Stomach (tissue), 8 donors: ENCODE measurements at regions not wholly inside any gene's neighbourhood (a gene's known extent, or its start where the extent isn't known, plus 50 kb on each side); places are given as distances from the start of the nearest gene placed in this dataset.

ENCODE experiments used
- DNase-seq, 2 donors: peaks; one replicate each; pipeline versions ENCODE4 v3.0.0 to v3.0.0-alpha.2; 2013 to 2019
- H3K27ac ChIP-seq, 5 donors: fragments of 200-600 bp in 4 of 5; sonication (generic) in 4 of 5; one replicate each; pipeline ENCODE4 v1.5.1; 2013 to 2019; ENCODE audit warnings: mild to moderate bottlenecking in 1 of 5, moderate library complexity in 1 of 5
- H3K27me3 ChIP-seq, 3 donors: fragments of 200-600 bp; sonication (generic); one replicate each; pipeline ENCODE4 v1.5.1; 2017 to 2019; ENCODE audit warnings: mixed run types in 1 of 3
- H3K36me3 ChIP-seq, 4 donors: fragments of 200-600 bp; sonication (generic); 1 replicate in 3 of 4; 2 replicates in 1 of 4; pipeline ENCODE4 v1.5.1; 2016 to 2019
- H3K4me1 ChIP-seq, 4 donors: fragments of 200-600 bp; sonication (generic); one replicate each; pipeline ENCODE4 v1.5.1; 2016 to 2019
- H3K4me3 ChIP-seq, 4 donors: fragments of 200-600 bp; sonication (generic) in 3 of 4; one replicate each; pipeline ENCODE4 v1.5.1; 2016 to 2019; ENCODE audit warnings: mild to moderate bottlenecking in 1 of 4
- H3K9me3 ChIP-seq, 4 donors: fragments of 200-600 bp; sonication (generic); one replicate each; pipeline ENCODE4 v1.5.1; 2016 to 2019
- CTCF ChIP-seq, 7 experiments: fragments of 450-650 bp in 4 of 7; fragments of 200-600 bp in 3 of 7; sonication (generic) in 3 of 7; IDR thresholded peaks; one replicate each; pipeline ENCODE4 v1.5.1; 2016 to 2019; ENCODE audit warnings: antibody characterized with exemption in 7 of 7, control low read depth in 2 of 7, mild to moderate bottlenecking in 1 of 7
- EP300 ChIP-seq: sonication (generic); formaldehyde crosslinking; IDR thresholded peaks from one replicate; pipeline ENCODE4 v1.6.1; 2017; ENCODE audit warnings: antibody characterized with exemption
- POLR2A ChIP-seq, 4 donors: fragments of 450-650 bp; IDR thresholded peaks; one replicate each; pipeline ENCODE4 v1.6.1; 2016; ENCODE audit warnings: antibody characterized with exemption in 4 of 4, control low read depth in 2 of 4, mild to moderate bottlenecking in 1 of 4, moderate library complexity in 1 of 4
- POLR2AphosphoS5 ChIP-seq, 3 donors: sonication (generic); formaldehyde crosslinking; IDR thresholded peaks; one replicate each; pipeline ENCODE4 v1.6.1; 2016; ENCODE audit warnings: antibody characterized with exemption in 3 of 3
- WGBS, 5 donors: extraction: QIAGEN DNeasy Blood & Tissue Kit in 3 of 5; methylation state at CpG; one replicate each; pipeline versions ENCODE4 v1.1.5 to v1.1.7; 2013 to 2018; 5-methylcytosine and 5-hydroxymethylcytosine counted together
- intact Hi-C: fragments of 100-400 bp; cut with DNase I; formaldehyde crosslinking; loops from one replicate; pipeline ENCODE4 v1.15.1; 2023; ENCODE audit warnings: low total_unique reads
- donor health status: healthy with polysubstance abuse.
- donor health status: Bipolar disorder and iron deficiency.
- donor health status: healthy.

DNA sequence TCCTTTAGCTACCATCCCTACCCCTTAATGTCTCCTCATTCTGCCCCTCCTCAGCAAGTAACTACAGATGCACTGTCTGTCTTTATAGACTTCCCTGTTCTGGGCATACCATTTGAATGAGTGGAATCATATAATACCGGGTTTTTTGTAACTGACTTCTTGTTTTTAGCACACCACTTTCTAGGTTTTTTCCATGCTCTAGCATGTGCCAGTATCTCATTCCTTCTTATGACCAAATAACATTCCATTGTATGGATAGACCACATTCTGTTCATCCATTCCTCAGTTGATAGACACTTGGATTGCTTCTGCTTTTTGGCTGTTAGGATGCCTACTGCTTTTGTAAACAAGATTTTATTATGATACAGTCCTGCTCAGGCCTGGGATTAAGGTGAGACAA, 154.7 kb downstream of the TSN start:
- Histone ChIP-seq H3K27me3 (peaks cover 0 to 8% (median 0%) of the 10 kb centered on the region in 3 donors), H3K4me1 (no peaks in the 10 kb centered on the region), H3K27ac (no peak overlapping the region), H3K36me3 (no peaks in the 10 kb centered on the region), H3K9me3 (no peaks in the 10 kb centered on the region), H3K4me3 (no peak overlapping the region)
- TF ChIP-seq POLR2A (IDR thresholded peaks at IDR 0.05) (no peak), EP300 (no peak), CTCF (IDR thresholded peaks at IDR 0.05) (no peak), POLR2AphosphoS5 (IDR thresholded peaks at IDR 0.05) (no peak)
- DNase-seq: no peak
- intact Hi-C loops: no loop called here
- 76 to 97% (median 82%) methylated on average over 1 of the region's 1 CpG for WGBS, 5 donors

DNA sequence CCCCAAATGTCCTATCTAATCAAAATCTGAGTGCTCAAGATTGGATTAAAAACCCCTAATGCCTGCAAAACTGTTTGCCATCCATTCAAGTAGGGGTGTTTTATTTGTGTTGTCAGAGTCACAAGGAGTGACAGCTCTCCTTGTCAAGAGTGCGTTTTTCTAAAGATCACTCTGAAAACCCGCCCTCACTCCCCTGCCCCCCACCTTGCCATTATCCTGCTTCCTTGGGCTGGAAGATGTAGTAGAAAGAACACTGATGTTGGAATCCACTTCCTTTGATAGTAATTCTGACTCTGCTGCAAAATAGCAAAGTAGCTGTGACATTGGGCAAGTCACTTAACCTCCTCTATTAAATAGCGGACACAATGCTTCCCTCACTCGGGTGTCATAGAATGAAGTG, 155.6 kb downstream of the TSN start:
- H3K4me1 ChIP-seq: no peaks in the 10 kb centered on the region
- H3K27me3 ChIP-seq: peaks cover 0 to 8% (median 0%) of the 10 kb centered on the region in 3 donors
- DNase-seq: no peak
- no peak overlapping the region for H3K27ac ChIP-seq
- H3K36me3 ChIP-seq: no peaks in the 10 kb centered on the region
- H3K9me3 ChIP-seq: peaks cover 0 to 2% (median 0%) of the 10 kb centered on the region in 4 donors
- WGBS, 5 donors: 48 to 68% (median 60%) methylated on average over 4 of the region's 4 CpGs
- TF ChIP-seq POLR2A (IDR thresholded peaks at IDR 0.05) (no peak), CTCF (IDR thresholded peaks at IDR 0.05) (no peak), POLR2AphosphoS5 (IDR thresholded peaks at IDR 0.05) (no peak), EP300 (no peak)
- intact Hi-C loops: no loop called here
- no peak overlapping the region for H3K4me3 ChIP-seq

- intact Hi-C loops: no loop called here
- Histone ChIP-seq H3K27me3 (no peaks in the 10 kb centered on the region), H3K36me3 (no peaks in the 10 kb centered on the region), H3K4me1 (no peaks in the 10 kb centered on the region), H3K9me3 (peaks cover 0 to 2% (median 0%) of the 10 kb centered on the region in 4 donors), H3K27ac (no peak overlapping the region), H3K4me3 (no peak overlapping the region)
- DNase-seq: no peak
- WGBS, 5 donors: 68 to 84% (median 77%) methylated on average over 10 of the region's 10 CpGs
- TF ChIP-seq POLR2AphosphoS5 (IDR thresholded peaks at IDR 0.05) (no peak), CTCF (IDR thresholded peaks at IDR 0.05) (no peak), EP300 (no peak), POLR2A (IDR thresholded peaks at IDR 0.05) (no peak)
These were observed 161.7 kb downstream of the TSN start for GRCh38 chr2:121917143-121917542.

DNA sequence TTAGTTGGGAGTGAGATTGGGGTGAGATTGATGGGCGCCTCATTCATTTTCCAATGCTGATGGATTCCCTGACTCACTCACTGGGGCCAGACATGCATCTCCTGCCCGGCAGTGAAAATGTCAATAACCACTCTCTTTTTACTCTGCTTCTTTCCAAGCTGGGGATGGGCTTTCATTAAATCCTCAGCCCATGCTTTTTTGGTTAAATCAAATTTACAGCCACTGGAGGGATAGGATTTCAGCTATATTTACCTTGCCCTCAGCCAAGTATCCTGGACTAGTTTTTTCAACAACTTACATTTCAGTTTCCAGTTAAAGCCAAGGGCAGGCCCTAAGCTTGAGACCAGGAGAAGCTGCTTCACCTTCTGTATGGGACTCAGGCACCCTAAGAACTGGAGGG, 162.8 kb downstream of the TSN start:
- WGBS, 5 donors: 69 to 88% (median 71%) methylated on average over 2 of the region's 2 CpGs
- intact Hi-C loops: no loop called here
- TF ChIP-seq EP300: no peak
- H3K4me3 ChIP-seq: no peak overlapping the region
- no peaks in the 10 kb centered on the region for H3K36me3 ChIP-seq
- DNase-seq: no peak
- H3K9me3 ChIP-seq: peaks cover 0 to 2% (median 0%) of the 10 kb centered on the region in 4 donors
- H3K27me3 ChIP-seq: no peaks in the 10 kb centered on the region
- no peaks in the 10 kb centered on the region for H3K4me1 ChIP-seq
- no peak overlapping the region for H3K27ac ChIP-seq

- DNase-seq: no peak
- H3K4me3 ChIP-seq: no peak overlapping the region
These were observed 164.4 kb downstream of the TSN start for GRCh38 chr2:121919803-121920202.

More at GRCh38 chr2:121919803-121920202, 164.4 kb downstream of the TSN start:
- TF ChIP-seq EP300 (no peak), POLR2A (IDR thresholded peaks at IDR 0.05) (no peak), CTCF (IDR thresholded peaks at IDR 0.05) (no peak), POLR2AphosphoS5 (IDR thresholded peaks at IDR 0.05) (no peak)
- peaks cover 0 to 2% (median 0%) of the 10 kb centered on the region in 4 donors for H3K9me3 ChIP-seq
- intact Hi-C loops: no loop called here
- no peaks in the 10 kb centered on the region for H3K27me3 ChIP-seq
- WGBS, 5 donors: 87 to 93% (median 92%) methylated on average over 9 of the region's 9 CpGs
- H3K4me1 ChIP-seq: no peaks in the 10 kb centered on the region
- H3K27ac ChIP-seq: no peak overlapping the region
- H3K36me3 ChIP-seq: no peaks in the 10 kb centered on the region
